Keratinocyte (primary cell): ENCODE measurements at regions not wholly inside any gene's neighbourhood (a gene's known extent, or its start where the extent isn't known, plus 50 kb on each side); places are given as distances from the start of the nearest gene placed in this dataset.

Source experiments
- DNase-seq: peaks from one replicate; pipeline ENCODE4 v3.0.0-alpha.2; 2011; ENCODE audit warnings: low read depth, missing footprints, low spot score
- FAIRE-seq: peaks from 2 replicates; lab custom pipeline; 2011; peaks lifted over from hg19 to GRCh38; lab: Jason Lieb, UNC
- H2AFZ ChIP-seq: 2 replicates; pipeline ENCODE4 v1.6.0; 2012; ENCODE audit warnings: low read length, control low read depth, inconsistent platforms; ENCODE audit not compliant: control insufficient read depth
- H3K27ac ChIP-seq: 2 replicates; pipeline ENCODE4 v1.5.1; 2011; ENCODE audit warnings: low read length; ENCODE audit not compliant: control insufficient read depth, insufficient read depth
- H3K27me3 ChIP-seq: 3 replicates; pipeline ENCODE4 v1.6.0; 2011; ENCODE audit warnings: low read length; ENCODE audit not compliant: control insufficient read depth, insufficient read depth; ENCODE audit errors: extremely low read depth
- H3K36me3 ChIP-seq, 2 experiments: 2 replicates in 1 of 2; 3 replicates in 1 of 2; pipeline ENCODE4 v1.5.1; 2011; ENCODE audit warnings: low read length in 2 of 2, mild to moderate bottlenecking in 1 of 2; ENCODE audit not compliant: control insufficient read depth in 2 of 2, insufficient read depth in 2 of 2; ENCODE audit errors: extremely low read depth in 1 of 2
- H3K4me1 ChIP-seq: 3 replicates; pipeline ENCODE4 v1.5.1; 2011; ENCODE audit warnings: low read length; ENCODE audit not compliant: control insufficient read depth, insufficient read depth; ENCODE audit errors: extremely low read depth
- H3K4me2 ChIP-seq: 3 replicates; pipeline ENCODE4 v1.6.0; 2011; ENCODE audit warnings: low read depth, low read length; ENCODE audit not compliant: control insufficient read depth, insufficient read depth; ENCODE audit errors: extremely low read depth
- H3K4me3 ChIP-seq, 3 experiments: fragments of 200-600 bp in 1 of 3; sonication (generic) in 1 of 3; 2 replicates in 2 of 3; 3 replicates in 1 of 3; pipeline ENCODE4 v1.5.1; 2011 to 2016; ENCODE audit warnings: low read length in 3 of 3, mild to moderate bottlenecking in 3 of 3, control low read depth in 2 of 3, inconsistent platforms in 1 of 3, low read depth in 1 of 3, mixed read lengths in 1 of 3, mixed run types in 1 of 3, moderate library complexity in 1 of 3; ENCODE audit not compliant: control insufficient read depth in 2 of 3, insufficient read depth in 2 of 3; ENCODE audit errors: extremely low read depth in 1 of 3
- H3K79me2 ChIP-seq: 2 replicates; pipeline ENCODE4 v1.6.0; 2012; ENCODE audit warnings: low read length; ENCODE audit not compliant: control insufficient read depth, insufficient read depth
- H3K9ac ChIP-seq: 3 replicates; pipeline ENCODE4 v1.6.0; 2011; ENCODE audit warnings: low read length; ENCODE audit not compliant: control insufficient read depth, insufficient read depth; ENCODE audit errors: extremely low read depth
- H3K9me1 ChIP-seq: 3 replicates; pipeline ENCODE4 v1.6.0; 2011; ENCODE audit warnings: low read length; ENCODE audit not compliant: control insufficient read depth, insufficient read depth; ENCODE audit errors: extremely low read depth
- H3K9me3 ChIP-seq: 2 replicates; pipeline ENCODE4 v1.5.1; 2012; ENCODE audit warnings: low read depth, low read length; ENCODE audit not compliant: control insufficient read depth
- H4K20me1 ChIP-seq: 3 replicates; pipeline ENCODE4 v1.6.0; 2011; ENCODE audit warnings: low read length; ENCODE audit not compliant: control insufficient read depth, insufficient read depth; ENCODE audit errors: extremely low read depth
- EZH2 ChIP-seq: IDR thresholded peaks from one replicate; pipeline ENCODE4 v1.6.1; 2012; ENCODE audit warnings: inconsistent platforms, mild to moderate bottlenecking, low read length, moderate library complexity
- dilution Hi-C: fragments of 300-500 bp; cut with MboI; formaldehyde crosslinking; loops from one replicate; pipeline ENCODE4 v1.7.0; 2020; ENCODE audit warnings: low sequenced_read_pairs; ENCODE audit not compliant: extremely low pct_ligation_motif_present
- TF ChIP-seq, protein P1 (sequence below), 3 experiments: IDR thresholded peaks in 1 of 3; conservative IDR thresholded peaks in 1 of 3; optimal IDR thresholded peaks in 1 of 3; 2 replicates in 2 of 3; 3 replicates in 1 of 3; pipeline versions ENCODE3 to v1.5.1; 2011; ENCODE audit warnings: low read length in 3 of 3, mild to moderate bottlenecking in 3 of 3, moderate library complexity in 2 of 3, control low read depth in 1 of 3, inconsistent platforms in 1 of 3; ENCODE audit not compliant: insufficient read depth in 2 of 3; ENCODE audit errors: extremely low read depth in 1 of 3

DNA sequence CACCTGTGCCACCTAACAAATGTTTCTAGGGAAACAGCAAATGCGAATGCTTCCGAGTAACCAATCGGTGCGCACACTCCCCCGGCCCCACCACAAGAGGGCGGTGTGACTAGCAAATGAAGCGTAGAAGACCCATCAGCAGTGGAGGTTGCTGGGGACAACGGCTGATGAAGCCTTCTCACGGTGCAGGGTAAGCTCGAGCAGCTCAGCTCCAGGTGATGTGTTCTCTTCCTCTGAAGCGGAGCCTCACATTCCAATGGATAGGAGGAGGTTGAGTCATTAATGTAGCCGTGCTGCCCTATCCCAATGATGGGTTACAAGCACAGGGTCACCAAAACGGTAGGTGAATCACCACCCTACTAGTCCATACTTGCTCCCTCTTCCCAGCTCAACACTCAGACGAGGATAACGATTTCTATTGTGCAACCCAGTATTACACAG is 127.6 kb upstream of the TWIST2 start:
- Histone ChIP-seq H4K20me1 (no peaks in the 10 kb centered on the region), H2AFZ (no peak overlapping the region), H3K4me1 (peaks cover 15% of the 10 kb centered on the region), H3K79me2 (no peaks in the 10 kb centered on the region), H3K9ac (no peak overlapping the region), H3K9me1 (no peaks in the 10 kb centered on the region), H3K36me3 (no peaks in the 10 kb centered on the region), H3K9me3 (no peaks in the 10 kb centered on the region), H3K27ac (no peak overlapping the region), H3K27me3 (no peaks in the 10 kb centered on the region), H3K4me2 (peak overlapping the region; percentile 61), H3K4me3 (no peak overlapping the region)
- DNase-seq (peak; percentile 100), FAIRE-seq (peak; percentile 100)
- TF ChIP-seq, protein P1, sequence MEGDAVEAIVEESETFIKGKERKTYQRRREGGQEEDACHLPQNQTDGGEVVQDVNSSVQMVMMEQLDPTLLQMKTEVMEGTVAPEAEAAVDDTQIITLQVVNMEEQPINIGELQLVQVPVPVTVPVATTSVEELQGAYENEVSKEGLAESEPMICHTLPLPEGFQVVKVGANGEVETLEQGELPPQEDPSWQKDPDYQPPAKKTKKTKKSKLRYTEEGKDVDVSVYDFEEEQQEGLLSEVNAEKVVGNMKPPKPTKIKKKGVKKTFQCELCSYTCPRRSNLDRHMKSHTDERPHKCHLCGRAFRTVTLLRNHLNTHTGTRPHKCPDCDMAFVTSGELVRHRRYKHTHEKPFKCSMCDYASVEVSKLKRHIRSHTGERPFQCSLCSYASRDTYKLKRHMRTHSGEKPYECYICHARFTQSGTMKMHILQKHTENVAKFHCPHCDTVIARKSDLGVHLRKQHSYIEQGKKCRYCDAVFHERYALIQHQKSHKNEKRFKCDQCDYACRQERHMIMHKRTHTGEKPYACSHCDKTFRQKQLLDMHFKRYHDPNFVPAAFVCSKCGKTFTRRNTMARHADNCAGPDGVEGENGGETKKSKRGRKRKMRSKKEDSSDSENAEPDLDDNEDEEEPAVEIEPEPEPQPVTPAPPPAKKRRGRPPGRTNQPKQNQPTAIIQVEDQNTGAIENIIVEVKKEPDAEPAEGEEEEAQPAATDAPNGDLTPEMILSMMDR (optimal IDR thresholded peaks at IDR 0.05 in 1 of 3, IDR thresholded peaks at IDR 0.05 in 1 of 3, conservative IDR thresholded peaks at IDR 0.05 in 1 of 3; ENCODE audit: extremely low read depth in 1 of 3, insufficient read depth in 2 of 3, low read length in 3 of 3), result peak; percentile 87 to 98 (median 95)
- no peak for TF ChIP-seq EZH2
- dilution Hi-C loops, result no loop called here

DNA sequence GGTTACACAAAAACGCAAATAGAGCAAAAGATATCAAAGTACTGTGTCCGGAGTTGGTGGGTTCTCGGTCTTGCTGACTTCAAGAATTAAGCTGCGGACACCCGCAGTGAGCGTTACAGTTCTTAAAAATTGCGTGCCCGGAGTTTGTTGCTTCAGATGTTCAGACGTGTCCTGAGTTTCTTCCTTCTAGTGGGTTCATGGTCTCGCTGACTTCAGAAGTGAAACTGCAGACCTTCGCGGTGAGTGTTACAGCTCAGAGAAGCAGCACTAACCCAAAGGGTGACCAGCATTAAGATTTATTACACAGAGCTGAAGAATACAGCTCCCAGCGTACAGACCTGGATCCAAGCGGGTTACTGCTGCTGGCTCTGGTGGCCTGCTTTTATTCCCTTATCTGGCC is 125.7 kb upstream of the TWIST2 start:
- Histone ChIP-seq H3K36me3 (no peaks in the 10 kb centered on the region), H3K27me3 (no peaks in the 10 kb centered on the region), H3K4me2 (no peak overlapping the region), H2AFZ (no peak overlapping the region), H3K4me3 (no peak overlapping the region), H3K9ac (no peak overlapping the region), H3K9me1 (no peaks in the 10 kb centered on the region), H3K9me3 (no peaks in the 10 kb centered on the region), H3K4me1 (peaks cover 15% of the 10 kb centered on the region), H3K79me2 (no peaks in the 10 kb centered on the region), H3K27ac (no peak overlapping the region), H4K20me1 (no peaks in the 10 kb centered on the region)
- dilution Hi-C loops, result no loop called here
- TF ChIP-seq EZH2, result no peak
- TF ChIP-seq, protein P1 (optimal IDR thresholded peaks at IDR 0.05 in 1 of 3, IDR thresholded peaks at IDR 0.05 in 1 of 3, conservative IDR thresholded peaks at IDR 0.05 in 1 of 3; ENCODE audit: extremely low read depth in 1 of 3, insufficient read depth in 2 of 3, low read length in 3 of 3), result no peak
- FAIRE-seq, result no peak
- DNase-seq, result no peak
